Memory B cell (primary cell): ENCODE measurements at regions not wholly inside any gene's neighbourhood (a gene's known extent, or its start where the extent isn't known, plus 50 kb on each side); places are given as distances from the start of the nearest gene placed in this dataset.

Source experiments
- ATAC-seq: fragments of 150-1000 bp; cut with Tn5 transposase; 2 replicates; pipeline ENCODE4 v1.10.0; 2021; ENCODE audit warnings: low read depth, mild to moderate bottlenecking, moderate library complexity
- DNase-seq, 2 donors: peaks; one replicate each; pipeline ENCODE4 v3.0.0; 2022; ENCODE audit warnings: low spot score in 2 of 2
- H3K27ac Mint-ChIP-seq: one replicate; pipeline ENCODE4 v1.8.0; 2022; ENCODE audit warnings: mild to moderate bottlenecking, moderate library complexity, mixed read lengths
- H3K27me3 Mint-ChIP-seq: one replicate; pipeline ENCODE4 v1.8.0; 2022; ENCODE audit warnings: mixed read lengths
- H3K36me3 Mint-ChIP-seq: one replicate; pipeline ENCODE4 v1.8.0; 2022; ENCODE audit warnings: mild to moderate bottlenecking, mixed read lengths
- H3K4me1 Mint-ChIP-seq: one replicate; pipeline ENCODE4 v1.8.0; 2022; ENCODE audit warnings: mixed read lengths
- H3K4me3 Mint-ChIP-seq: one replicate; pipeline ENCODE4 v1.8.0; 2022; ENCODE audit warnings: mild to moderate bottlenecking, moderate library complexity, mixed read lengths
- H3K9me3 Mint-ChIP-seq: one replicate; pipeline ENCODE4 v1.8.0; 2022; ENCODE audit warnings: mixed read lengths

DNA sequence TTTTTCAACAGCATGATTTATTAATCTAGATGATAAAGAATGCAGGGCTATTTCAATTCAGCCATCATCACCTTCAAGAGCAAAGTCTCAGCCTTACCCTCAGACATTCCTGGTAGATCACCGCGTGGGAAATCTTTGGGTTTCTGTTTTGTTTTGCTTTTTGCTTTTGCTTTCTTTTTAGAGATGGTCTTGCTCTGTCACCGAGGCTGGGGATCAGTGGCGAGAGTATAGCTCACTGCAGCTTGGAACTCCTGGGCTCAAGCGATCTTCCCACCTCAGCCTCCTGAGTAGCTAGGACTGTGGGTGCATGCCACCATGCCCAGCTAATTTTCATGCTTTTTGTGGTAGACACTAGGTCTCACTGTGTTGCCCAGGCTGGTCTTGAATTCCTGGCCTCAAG, 289.7 kb downstream of the AJAP1 start:
- Mint-ChIP-seq H3K36me3 (no peaks in the 10 kb centered on the region), H3K27ac (no peak overlapping the region), H3K4me1 (no peaks in the 10 kb centered on the region), H3K4me3 (no peak overlapping the region), H3K27me3 (peaks cover 2% of the 10 kb centered on the region), H3K9me3 (peaks cover 6% of the 10 kb centered on the region)
- no peak for DNase-seq
- ATAC-seq, result no peak

DNA sequence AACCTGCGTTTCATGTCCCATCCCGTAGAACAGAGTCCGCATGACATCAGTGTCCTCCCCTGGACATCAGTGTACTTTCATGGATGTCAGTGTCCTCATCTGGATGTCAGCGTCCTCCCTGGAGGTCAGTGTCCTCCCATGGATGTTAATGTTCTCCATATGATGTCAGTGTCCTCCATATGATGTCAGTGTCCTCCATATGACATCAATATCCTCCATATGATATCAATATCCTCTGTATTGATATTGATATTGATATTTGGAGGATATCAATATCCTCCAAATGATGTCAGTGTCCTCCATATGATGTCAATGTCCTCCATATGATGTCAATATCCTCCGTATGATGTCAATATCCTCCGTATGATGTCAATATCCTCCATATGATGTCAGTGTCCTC, 284.9 kb downstream of the AJAP1 start:
- H3K27me3 Mint-ChIP-seq, result no peaks in the 10 kb centered on the region
- H3K4me3 Mint-ChIP-seq, result no peak overlapping the region
- H3K27ac Mint-ChIP-seq, result no peak overlapping the region
- peaks cover 7% of the 10 kb centered on the region for H3K9me3 Mint-ChIP-seq
- H3K4me1 Mint-ChIP-seq, result no peaks in the 10 kb centered on the region
- DNase-seq, result no peak
- ATAC-seq, result no peak
- H3K36me3 Mint-ChIP-seq, result no peaks in the 10 kb centered on the region

DNA sequence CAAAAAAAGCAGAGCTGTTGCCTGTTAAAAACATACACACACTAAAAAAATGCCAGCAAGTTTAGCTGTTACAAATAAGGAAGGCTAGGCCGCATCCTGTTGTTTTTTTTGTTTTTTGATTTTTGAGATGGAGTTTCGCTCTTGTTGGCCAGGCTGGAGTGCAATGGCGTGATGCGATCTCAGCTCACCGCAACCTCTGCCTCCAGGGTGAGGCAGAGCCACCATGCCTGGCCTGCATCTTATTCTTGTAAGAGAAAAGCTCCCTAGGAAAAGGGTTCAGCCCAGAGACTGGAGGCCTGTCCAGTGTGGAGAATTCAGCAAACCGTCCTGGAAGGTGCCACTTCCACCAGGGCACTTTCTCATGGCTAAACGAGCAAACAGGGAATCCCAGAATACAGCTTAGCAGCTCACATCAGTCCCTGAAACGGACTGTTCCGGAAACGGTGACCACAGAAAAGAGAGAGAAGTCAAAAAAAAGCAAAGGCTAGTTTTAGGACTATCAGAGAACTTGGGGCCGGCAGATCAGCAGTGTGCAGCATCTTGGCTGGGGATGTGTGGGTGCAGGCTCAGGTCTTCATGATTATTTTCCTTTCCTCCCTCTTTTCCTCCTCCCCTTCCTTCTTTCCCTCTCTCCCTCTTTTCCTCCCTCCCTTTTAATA, 283.6 kb downstream of the AJAP1 start:
- H3K4me3 Mint-ChIP-seq, result no peak overlapping the region
- H3K27ac Mint-ChIP-seq, result no peak overlapping the region
- H3K36me3 Mint-ChIP-seq, result no peaks in the 10 kb centered on the region
- H3K9me3 Mint-ChIP-seq, result peaks cover 7% of the 10 kb centered on the region
- no peaks in the 10 kb centered on the region for H3K27me3 Mint-ChIP-seq
- no peak for ATAC-seq
- H3K4me1 Mint-ChIP-seq, result no peaks in the 10 kb centered on the region
- DNase-seq, result no peak

DNA sequence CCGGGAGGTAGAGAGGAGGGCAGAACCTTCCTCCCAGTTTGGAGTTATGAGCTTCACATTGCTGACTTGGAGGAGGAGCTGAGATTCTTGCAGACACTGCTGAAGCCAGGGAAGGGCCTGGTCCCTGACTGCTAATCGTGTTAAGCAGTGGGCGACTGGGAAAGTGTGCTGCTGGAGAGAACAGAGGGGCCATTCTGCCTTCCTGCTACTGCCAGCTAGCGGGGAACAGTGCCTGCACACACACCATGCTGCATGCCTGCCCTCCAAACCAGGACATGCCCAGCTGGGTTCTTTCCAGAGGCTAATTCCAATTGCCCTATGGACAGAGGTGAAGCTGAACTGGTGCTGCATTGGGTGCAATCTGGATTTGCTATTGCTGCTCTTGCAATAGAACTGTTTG, 281.4 kb downstream of the AJAP1 start:
- ATAC-seq (no peak), DNase-seq (no peak)
- Mint-ChIP-seq H3K4me3 (no peak overlapping the region), H3K27ac (no peak overlapping the region), H3K9me3 (peaks cover 7% of the 10 kb centered on the region), H3K27me3 (no peaks in the 10 kb centered on the region), H3K4me1 (no peaks in the 10 kb centered on the region), H3K36me3 (no peaks in the 10 kb centered on the region)

DNA sequence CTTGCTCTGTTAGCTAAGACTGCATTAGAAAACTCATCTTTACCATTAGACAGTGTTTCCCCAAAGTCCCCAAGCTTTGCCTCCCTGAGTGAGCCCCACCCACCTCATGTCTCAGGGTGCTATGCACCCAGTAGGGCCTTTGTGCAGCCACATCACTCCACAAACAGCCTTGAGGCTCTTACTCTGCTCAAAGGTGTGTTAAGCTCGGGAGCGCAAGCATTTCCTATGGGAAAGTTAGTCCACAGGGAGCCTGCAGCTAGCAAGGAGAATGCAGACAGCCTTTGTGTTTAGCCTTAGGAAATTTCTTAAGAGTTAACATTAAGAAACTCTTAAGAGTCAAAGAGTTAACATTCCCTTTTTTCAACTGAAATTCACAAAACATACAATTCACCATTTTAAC, 278.8 kb downstream of the AJAP1 start:
- H3K4me1 Mint-ChIP-seq, result no peaks in the 10 kb centered on the region
- no peak overlapping the region for H3K27ac Mint-ChIP-seq
- DNase-seq (no peak), ATAC-seq (no peak)
- no peaks in the 10 kb centered on the region for H3K36me3 Mint-ChIP-seq
- no peak overlapping the region for H3K4me3 Mint-ChIP-seq
- H3K9me3 Mint-ChIP-seq, result no peaks in the 10 kb centered on the region
- peaks cover 2% of the 10 kb centered on the region for H3K27me3 Mint-ChIP-seq

DNA sequence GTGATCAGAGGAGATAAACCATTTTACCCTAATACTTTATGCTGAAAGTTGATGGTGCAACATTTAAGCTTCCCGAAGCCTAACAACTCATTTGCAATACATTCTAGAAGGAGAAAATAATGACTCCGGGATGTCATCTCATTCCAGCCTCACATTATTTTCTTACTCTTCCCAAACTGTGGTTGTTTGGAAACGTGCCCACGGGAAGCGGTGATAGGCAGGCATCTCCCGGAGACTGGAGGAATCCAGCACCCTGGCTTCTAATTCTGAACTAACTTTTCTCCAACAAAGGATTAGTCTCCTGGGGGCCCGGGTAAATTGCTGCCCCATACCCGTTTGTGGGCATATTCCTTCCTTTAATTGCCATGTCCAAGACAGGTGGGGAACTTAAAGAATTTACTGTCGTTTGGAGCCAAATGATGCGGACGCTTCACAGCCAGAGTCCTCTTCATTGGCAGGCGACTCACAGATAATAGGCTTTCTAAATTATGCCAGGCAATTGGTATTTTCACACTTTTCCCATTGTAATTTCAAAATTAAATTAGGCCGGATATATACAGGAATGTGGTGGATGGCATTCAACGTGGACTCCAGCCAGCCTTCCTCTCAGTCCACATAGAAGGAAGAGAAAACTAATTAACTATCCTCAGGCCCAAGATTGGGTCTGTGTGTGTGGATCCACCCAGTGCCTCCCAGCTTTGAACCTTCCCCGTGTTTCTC, 278.1 kb downstream of the AJAP1 start:
- peaks cover 1% of the 10 kb centered on the region for H3K9me3 Mint-ChIP-seq
- ATAC-seq (no peak), DNase-seq (no peak)
- H3K4me3 Mint-ChIP-seq, result no peak overlapping the region
- H3K27me3 Mint-ChIP-seq, result peaks cover 2% of the 10 kb centered on the region
- no peak overlapping the region for H3K27ac Mint-ChIP-seq
- no peaks in the 10 kb centered on the region for H3K4me1 Mint-ChIP-seq
- no peaks in the 10 kb centered on the region for H3K36me3 Mint-ChIP-seq

DNA sequence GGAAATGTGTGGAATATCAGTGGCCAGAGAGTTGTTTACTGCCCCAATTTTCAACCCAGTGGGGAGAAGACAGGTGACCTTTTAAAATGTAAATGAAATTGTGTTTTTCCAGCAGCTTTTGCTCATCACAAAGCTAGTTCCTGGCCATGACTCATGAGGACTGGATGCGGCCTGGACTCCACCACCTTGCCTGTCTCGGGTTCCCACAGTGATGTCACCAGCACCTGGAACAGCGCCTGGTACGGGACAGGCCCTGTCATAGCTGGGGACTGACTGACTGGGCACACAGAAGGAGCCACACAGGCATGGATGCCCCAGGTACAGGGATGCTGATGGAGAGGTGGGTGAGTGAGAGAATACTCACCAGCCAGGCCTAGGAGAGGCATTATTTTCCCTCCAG, 277.1 kb downstream of the AJAP1 start:
- H3K36me3 Mint-ChIP-seq, result no peaks in the 10 kb centered on the region
- no peak overlapping the region for H3K27ac Mint-ChIP-seq
- DNase-seq, result no peak
- H3K4me3 Mint-ChIP-seq, result no peak overlapping the region
- peaks cover 1% of the 10 kb centered on the region for H3K9me3 Mint-ChIP-seq
- no peaks in the 10 kb centered on the region for H3K4me1 Mint-ChIP-seq
- peaks cover 2% of the 10 kb centered on the region for H3K27me3 Mint-ChIP-seq
- ATAC-seq, result no peak

DNA sequence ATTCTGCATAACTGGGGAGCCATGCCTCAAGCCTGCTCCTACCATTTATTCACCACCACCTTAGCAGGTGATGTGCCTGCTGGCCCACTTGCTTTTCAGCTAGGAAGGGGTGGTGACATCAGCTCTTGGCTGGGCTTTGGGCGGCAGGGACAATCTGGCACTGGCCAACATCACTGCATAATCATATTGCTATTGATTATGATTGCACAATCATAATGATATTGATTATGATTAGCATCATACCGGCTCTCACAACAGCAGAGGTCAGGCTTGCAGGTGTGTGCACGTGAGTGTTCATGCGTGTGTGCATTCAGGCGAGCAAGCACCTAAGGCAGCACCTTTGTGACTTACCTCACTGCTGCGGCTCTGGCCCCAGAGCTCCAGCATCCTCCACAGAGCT, 273.8 kb downstream of the AJAP1 start:
- peaks cover 2% of the 10 kb centered on the region for H3K27me3 Mint-ChIP-seq
- H3K9me3 Mint-ChIP-seq, result peaks cover 3% of the 10 kb centered on the region
- H3K4me3 Mint-ChIP-seq, result no peak overlapping the region
- no peak overlapping the region for H3K27ac Mint-ChIP-seq
- H3K4me1 Mint-ChIP-seq, result no peaks in the 10 kb centered on the region
- no peaks in the 10 kb centered on the region for H3K36me3 Mint-ChIP-seq
- DNase-seq, result no peak
- ATAC-seq, result no peak

DNA sequence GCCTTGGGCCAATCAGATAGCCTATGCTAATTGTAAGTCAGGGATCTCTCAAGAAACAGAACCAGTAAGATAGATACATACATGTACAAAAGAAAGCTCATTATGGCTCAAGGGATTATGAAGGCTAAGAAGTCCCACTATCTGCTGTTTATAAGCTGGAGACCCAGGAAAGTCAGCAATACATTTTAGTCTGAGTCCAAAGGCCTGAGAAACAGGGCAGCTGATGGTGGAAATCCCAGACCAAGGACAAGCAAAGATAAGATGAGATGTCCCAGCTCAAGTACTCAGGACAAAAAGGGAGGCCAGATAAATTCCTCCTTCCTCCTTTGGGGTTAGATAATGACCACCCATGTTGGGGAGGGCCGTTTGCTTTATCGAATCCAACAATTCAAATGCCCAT, 269.9 kb downstream of the AJAP1 start:
- Mint-ChIP-seq H3K27me3 (no peaks in the 10 kb centered on the region), H3K4me1 (no peaks in the 10 kb centered on the region), H3K27ac (no peak overlapping the region), H3K9me3 (peaks cover 9% of the 10 kb centered on the region), H3K36me3 (no peaks in the 10 kb centered on the region), H3K4me3 (no peak overlapping the region)
- no peak for DNase-seq
- ATAC-seq, result no peak

DNA sequence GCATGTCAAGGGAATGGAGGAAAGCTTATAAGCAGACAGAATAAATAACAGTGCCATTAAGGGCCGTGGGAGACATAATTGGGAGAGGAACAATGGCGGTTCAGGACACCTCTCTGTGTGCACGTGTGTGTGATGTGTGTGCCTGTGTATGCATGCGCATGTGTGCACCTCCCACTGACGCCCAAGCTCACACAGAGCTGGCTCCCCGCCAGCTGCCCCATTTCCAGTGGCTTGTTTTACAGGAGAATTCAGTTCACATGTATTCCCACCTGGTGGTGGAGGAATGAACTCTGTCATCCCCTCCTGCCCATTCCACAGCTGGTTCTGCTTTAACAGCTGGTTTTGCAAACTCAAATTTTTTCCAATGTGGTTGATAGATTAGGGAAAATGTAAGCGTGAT, 262.2 kb downstream of the AJAP1 start:
- Mint-ChIP-seq H3K9me3 (peaks cover 12% of the 10 kb centered on the region), H3K27me3 (peaks cover 8% of the 10 kb centered on the region), H3K4me1 (no peaks in the 10 kb centered on the region), H3K27ac (no peak overlapping the region), H3K36me3 (no peaks in the 10 kb centered on the region), H3K4me3 (no peak overlapping the region)
- DNase-seq (no peak), ATAC-seq (no peak)

DNA sequence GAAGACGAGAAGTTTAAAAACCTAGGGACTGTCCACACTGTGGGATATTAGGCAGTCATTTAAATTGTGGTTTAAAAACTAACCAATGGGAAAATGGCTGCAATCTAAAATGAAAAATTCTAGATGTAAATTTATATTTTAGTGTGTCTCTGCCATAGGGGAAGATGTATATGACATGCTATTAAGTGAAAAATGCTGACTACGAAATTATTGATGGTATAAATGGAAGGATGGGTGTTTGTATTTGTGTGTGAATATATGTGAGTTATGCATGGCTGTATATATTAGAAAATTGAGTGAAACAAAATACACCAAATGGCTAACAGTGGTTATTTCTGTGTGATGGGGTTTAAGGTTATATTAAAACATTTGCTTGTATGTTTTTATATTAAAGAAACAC, 260.7 kb downstream of the AJAP1 start:
- Mint-ChIP-seq H3K4me1 (no peaks in the 10 kb centered on the region), H3K9me3 (peaks cover 10% of the 10 kb centered on the region), H3K27me3 (peaks cover 8% of the 10 kb centered on the region), H3K27ac (no peak overlapping the region), H3K4me3 (no peak overlapping the region), H3K36me3 (no peaks in the 10 kb centered on the region)
- DNase-seq (no peak), ATAC-seq (no peak)

DNA sequence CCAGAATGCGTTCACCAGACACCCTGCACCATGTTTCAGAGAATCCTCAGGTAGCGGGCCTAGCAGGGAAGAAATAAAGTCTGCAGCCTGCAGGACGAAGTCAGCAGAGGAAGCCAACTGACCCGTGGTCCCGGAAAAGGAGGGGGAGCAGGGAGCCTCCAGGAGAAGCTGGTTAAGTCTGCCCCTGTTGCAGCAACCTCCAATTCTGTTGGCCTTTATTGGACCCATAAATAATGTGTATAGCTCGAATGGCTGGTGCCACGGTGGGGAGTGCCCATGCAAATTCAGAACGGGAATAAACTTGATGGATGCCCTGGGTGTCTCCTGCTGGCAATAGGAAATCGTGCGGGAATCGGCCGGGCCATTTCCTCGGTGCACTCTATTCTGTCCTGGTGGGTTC, 254.1 kb downstream of the AJAP1 start:
- no peak for ATAC-seq
- Mint-ChIP-seq H3K9me3 (peaks cover 3% of the 10 kb centered on the region), H3K27me3 (no peaks in the 10 kb centered on the region), H3K36me3 (no peaks in the 10 kb centered on the region), H3K4me3 (no peak overlapping the region), H3K4me1 (no peaks in the 10 kb centered on the region), H3K27ac (no peak overlapping the region)
- no peak for DNase-seq

DNA sequence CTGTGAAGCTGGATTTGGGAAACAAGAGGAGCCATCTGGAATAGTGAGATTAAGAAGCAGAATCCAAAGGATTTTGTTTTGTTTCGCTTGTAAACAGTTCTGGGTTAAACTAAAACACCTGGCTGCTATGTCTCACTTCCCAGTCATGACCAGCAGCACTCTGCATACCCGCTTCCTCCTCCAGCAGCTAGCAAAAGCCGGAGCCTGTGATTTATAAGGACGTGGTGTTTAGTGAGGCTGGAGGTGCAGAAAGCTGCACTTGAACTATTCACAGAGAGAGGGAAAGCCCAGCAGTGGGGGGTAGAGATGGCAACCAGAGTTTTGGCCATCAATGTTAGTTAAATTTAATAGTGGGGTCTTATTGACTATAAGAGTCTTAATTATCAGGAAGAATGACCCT, 240.2 kb downstream of the AJAP1 start:
- Mint-ChIP-seq H3K36me3 (peaks cover 2% of the 10 kb centered on the region), H3K4me1 (no peaks in the 10 kb centered on the region), H3K27me3 (peaks cover 5% of the 10 kb centered on the region), H3K4me3 (no peak overlapping the region), H3K27ac (no peak overlapping the region), H3K9me3 (peaks cover 13% of the 10 kb centered on the region)
- ATAC-seq (no peak), DNase-seq (no peak)

DNA sequence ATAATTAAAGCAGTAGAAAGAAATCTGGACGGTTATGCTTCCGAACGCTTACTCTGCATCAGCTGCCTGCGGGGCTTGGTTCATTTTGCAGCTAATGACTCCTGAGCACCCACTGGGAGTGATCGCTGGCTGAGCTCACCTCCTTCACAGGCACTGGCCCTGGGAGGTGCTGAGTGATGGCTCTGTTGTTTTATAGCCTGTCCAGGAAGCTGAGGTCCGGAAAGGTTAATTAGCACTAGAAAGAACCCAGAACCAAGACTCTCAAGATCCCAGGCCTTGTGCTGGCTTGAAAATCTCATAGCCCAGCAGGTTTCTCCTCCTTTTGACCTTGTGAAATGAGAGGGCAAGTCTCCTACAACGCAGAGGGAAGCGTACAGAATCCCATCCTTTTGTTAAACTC, 226.2 kb downstream of the AJAP1 start:
- H3K27ac Mint-ChIP-seq, result no peak overlapping the region
- DNase-seq (no peak), ATAC-seq (no peak)
- no peaks in the 10 kb centered on the region for H3K4me1 Mint-ChIP-seq
- peaks cover 15% of the 10 kb centered on the region for H3K27me3 Mint-ChIP-seq
- H3K9me3 Mint-ChIP-seq, result peaks cover 9% of the 10 kb centered on the region
- H3K36me3 Mint-ChIP-seq, result no peaks in the 10 kb centered on the region
- H3K4me3 Mint-ChIP-seq, result no peak overlapping the region

DNA sequence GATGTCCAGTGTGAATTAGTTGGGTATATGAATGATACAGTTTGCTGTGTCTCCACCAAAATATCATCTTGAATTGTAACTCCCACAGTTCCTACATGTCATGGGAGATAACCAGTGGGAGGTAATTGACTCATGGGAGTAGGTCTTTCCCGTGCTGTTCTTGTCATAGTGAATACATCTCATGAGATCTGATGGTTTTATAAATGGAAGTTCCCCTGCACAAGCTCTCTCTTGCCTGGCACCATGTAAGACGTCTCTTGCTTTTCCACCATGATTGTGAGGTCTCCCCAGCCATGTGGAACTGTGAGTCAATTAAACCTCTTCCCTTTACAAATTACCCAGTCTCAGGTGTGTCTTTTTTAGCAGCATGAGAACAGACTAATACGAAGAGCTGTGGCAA, 223.0 kb downstream of the AJAP1 start:
- Mint-ChIP-seq H3K36me3 (no peaks in the 10 kb centered on the region), H3K27ac (no peak overlapping the region), H3K27me3 (peaks cover 11% of the 10 kb centered on the region), H3K9me3 (no peaks in the 10 kb centered on the region), H3K4me1 (no peaks in the 10 kb centered on the region), H3K4me3 (no peak overlapping the region)
- no peak for ATAC-seq
- no peak for DNase-seq
